Hepatocyte (in vitro differentiated cells): ENCODE measurements at regions not wholly inside any gene's neighbourhood (a gene's known extent, or its start where the extent isn't known, plus 50 kb on each side); places are given as distances from the start of the nearest gene placed in this dataset.
"Not testable (repeated sequence)": the region's sequence is repeated elsewhere in the genome, so short reads cannot be mapped to it uniquely, and the experiment has no call there.

ENCODE experiments used
- DNase-seq: peaks from one replicate; pipeline ENCODE4 v3.0.0-alpha.2; 2016; ENCODE audit warnings: low spot score
- H2AFZ ChIP-seq: fragments of 200-600 bp; sonication (generic); 2 replicates; pipeline ENCODE4 v1.6.0; 2016; ENCODE audit warnings: antibody characterized with exemption, mild to moderate bottlenecking
- H3K27ac ChIP-seq: fragments of 200-600 bp; sonication (generic); 2 replicates; pipeline ENCODE4 v1.5.1; 2016; ENCODE audit warnings: mild to moderate bottlenecking
- H3K27me3 ChIP-seq: fragments of 200-600 bp; sonication (generic); 2 replicates; pipeline ENCODE4 v1.6.1; 2016
- H3K36me3 ChIP-seq: fragments of 200-600 bp; sonication (generic); replicated peaks from 2 replicates; pipeline ENCODE4 v1.5.1; 2016; ENCODE audit warnings: low read depth; ENCODE audit not compliant: insufficient read depth
- H3K4me1 ChIP-seq: fragments of 200-600 bp; sonication (generic); 2 replicates; pipeline ENCODE4 v1.5.1; 2016; ENCODE audit warnings: mild to moderate bottlenecking, moderate library complexity; ENCODE audit not compliant: insufficient read depth
- H3K4me2 ChIP-seq: fragments of 200-600 bp; sonication (generic); 2 replicates; pipeline ENCODE4 v1.6.0; 2016
- H3K4me3 ChIP-seq: fragments of 200-600 bp; sonication (generic); 2 replicates; pipeline ENCODE4 v1.5.1; 2016; ENCODE audit warnings: mild to moderate bottlenecking
- H3K79me2 ChIP-seq: fragments of 200-600 bp; sonication (generic); 2 replicates; pipeline ENCODE4 v1.6.0; 2017; ENCODE audit warnings: mild to moderate bottlenecking
- H3K9me2 ChIP-seq: fragments of 200-600 bp; sonication (generic); replicated peaks from 2 replicates; pipeline ENCODE4 v1.6.0; 2017; ENCODE audit warnings: mild to moderate bottlenecking; ENCODE audit not compliant: insufficient read depth
- H3K9me3 ChIP-seq: fragments of 200-600 bp; sonication (generic); 2 replicates; pipeline ENCODE4 v1.5.1; 2016; ENCODE audit warnings: low read depth, mild to moderate bottlenecking
- H4K20me1 ChIP-seq: fragments of 200-600 bp; sonication (generic); 2 replicates; pipeline ENCODE4 v1.6.0; 2016; ENCODE audit warnings: mild to moderate bottlenecking; ENCODE audit not compliant: insufficient read depth, poor library complexity, severe bottlenecking
- CTCF ChIP-seq: fragments of 200-600 bp; sonication (generic); IDR thresholded peaks from 2 replicates; pipeline ENCODE4 v1.5.1; 2016; ENCODE audit warnings: antibody characterized with exemption, mild to moderate bottlenecking; ENCODE audit not compliant: poor library complexity
- EZH2 ChIP-seq: fragments of 200-600 bp; sonication (generic); IDR thresholded peaks from 2 replicates; pipeline ENCODE4 v1.6.1; 2016; ENCODE audit warnings: antibody characterized with exemption, mild to moderate bottlenecking, borderline replicate concordance
- EZH2phosphoT487 ChIP-seq: fragments of 200-600 bp; sonication (generic); IDR thresholded peaks from one replicate; pipeline ENCODE4 v1.6.1; 2018; ENCODE audit warnings: antibody characterized with exemption, mild to moderate bottlenecking, low read depth, moderate library complexity; ENCODE audit not compliant: unreplicated experiment, severe bottlenecking
- whole genome bisulfite sequencing: methylation state at CpG from one replicate; pipeline ENCODE4 v1.1.6; 2016; ENCODE audit warnings: low lambda C conversion rate; ENCODE audit errors: missing lambda C conversion rate; 5-methylcytosine and 5-hydroxymethylcytosine counted together

GRCh38 chr11:101707477-101707876 is 123.7 kb upstream of the TRPC6 start:
- Histone ChIP-seq H3K4me3 (no peak overlapping the region), H3K27me3 (no peaks in the 10 kb centered on the region), H3K4me1 (no peaks in the 10 kb centered on the region), H4K20me1 (no peaks in the 10 kb centered on the region), H3K36me3 (no peaks in the 10 kb centered on the region), H3K9me3 (no peaks in the 10 kb centered on the region), H2AFZ (no peak overlapping the region), H3K9me2 (no peaks in the 10 kb centered on the region), H3K79me2 (no peaks in the 10 kb centered on the region), H3K27ac (no peak overlapping the region), H3K4me2 (no peak overlapping the region)
- WGBS, result 65% methylated on average over 2 of the region's 2 CpGs
- no peak for TF ChIP-seq EZH2
- TF ChIP-seq CTCF, result no peak
- no peak for TF ChIP-seq EZH2phosphoT487
- no peak for DNase-seq

- H3K4me2 ChIP-seq, result no peak overlapping the region
- no peaks in the 10 kb centered on the region for H3K79me2 ChIP-seq
- no peaks in the 10 kb centered on the region for H3K9me3 ChIP-seq
- no peaks in the 10 kb centered on the region for H3K4me1 ChIP-seq
- DNase-seq, result no peak
- no peak overlapping the region for H2AFZ ChIP-seq
- no peak overlapping the region for H3K4me3 ChIP-seq
- no peaks in the 10 kb centered on the region for H3K27me3 ChIP-seq
- no peaks in the 10 kb centered on the region for H4K20me1 ChIP-seq
- no peak overlapping the region for H3K27ac ChIP-seq
- 79% methylated on average over 2 of the region's 2 CpGs for WGBS
- H3K9me2 ChIP-seq, result no peaks in the 10 kb centered on the region
- TF ChIP-seq CTCF (no peak), EZH2 (no peak), EZH2phosphoT487 (no peak)
- H3K36me3 ChIP-seq, result no peaks in the 10 kb centered on the region
Measured at GRCh38 chr11:101706541-101706940, 122.7 kb upstream of the TRPC6 start.

- TF ChIP-seq EZH2phosphoT487, result no peak
- TF ChIP-seq EZH2, result no peak
- no peak for TF ChIP-seq CTCF
- no peak overlapping the region for H3K27ac ChIP-seq
- no peak overlapping the region for H3K4me2 ChIP-seq
Measured at GRCh38 chr11:101705972-101706371, 122.2 kb upstream of the TRPC6 start.

DNA sequence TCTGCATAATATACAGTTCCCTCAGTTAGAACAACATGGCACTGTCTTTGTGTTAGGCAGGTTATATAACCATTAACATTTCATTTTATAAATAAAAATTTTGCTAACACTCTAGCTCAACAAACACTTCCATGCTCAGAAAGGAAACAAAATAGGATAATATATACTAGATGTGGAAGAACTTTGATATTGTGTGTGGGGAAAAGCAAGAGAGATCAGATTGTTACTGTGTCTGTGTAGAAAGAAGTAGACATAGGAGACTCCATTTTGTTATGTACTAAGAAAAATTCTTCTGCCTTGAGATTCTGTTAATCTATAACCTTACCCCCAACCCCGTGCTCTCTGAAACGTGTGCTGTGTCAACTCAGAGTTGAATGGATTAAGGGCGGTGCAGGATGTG is 111.1 kb upstream of the TRPC6 start:
- Histone ChIP-seq H3K27ac (peak overlapping the region; percentile 78), H2AFZ (peak overlapping the region; percentile 78)
- not testable (repeated sequence) for H3K4me2 ChIP-seq

More at GRCh38 chr11:101705972-101706371, 122.2 kb upstream of the TRPC6 start:
- Histone ChIP-seq H3K4me3 (no peak overlapping the region), H3K79me2 (no peaks in the 10 kb centered on the region), H4K20me1 (no peaks in the 10 kb centered on the region), H2AFZ (no peak overlapping the region), H3K9me3 (no peaks in the 10 kb centered on the region), H3K36me3 (no peaks in the 10 kb centered on the region), H3K27me3 (no peaks in the 10 kb centered on the region), H3K4me1 (no peaks in the 10 kb centered on the region), H3K9me2 (no peaks in the 10 kb centered on the region)
- no peak for DNase-seq
- 75% methylated on average over 1 of the region's 1 CpG for WGBS

More for the DNA sequence above, 111.1 kb upstream of the TRPC6 start:
- H3K79me2 ChIP-seq, H3K4me1 ChIP-seq, H3K9me2 ChIP-seq, H3K27me3 ChIP-seq, DNase-seq, H3K36me3 ChIP-seq, H3K4me3 ChIP-seq, H4K20me1 ChIP-seq, H3K9me3 ChIP-seq: not testable (repeated sequence)
- WGBS, result no CpG with 5 or more reads among the region's 3 CpGs
